Heart right ventricle (tissue), 16 donors: ENCODE measurements at regions not wholly inside any gene's neighbourhood (a gene's known extent, or its start where the extent isn't known, plus 50 kb on each side); places are given as distances from the start of the nearest gene placed in this dataset.

ENCODE experiments used
- ATAC-seq, 8 donors: fragments of 200-7000 bp; cut with Tn5 transposase; one replicate each; pipeline ENCODE4 v1.9.1; 2020; ENCODE audit warnings: mild to moderate bottlenecking in 8 of 8, moderate library complexity in 8 of 8, moderate number of reproducible peaks in 1 of 8
- DNase-seq, 2 donors: peaks; one replicate each; pipeline ENCODE4 v3.0.0-alpha.2; 2020
- H3K27ac ChIP-seq, 10 donors: fragments of 200-600 bp; sonication (generic) in 2 of 10; one replicate each; pipeline versions ENCODE4 v1.5.0 to v1.8.0; 2020 to 2022; ENCODE audit warnings: mild to moderate bottlenecking in 3 of 10
- H3K27me3 ChIP-seq, 7 donors: fragments of 200-600 bp; one replicate each; pipeline ENCODE4 v1.8.0; 2021 to 2022; ENCODE audit warnings: mild to moderate bottlenecking in 2 of 7
- H3K36me3 ChIP-seq, 9 donors: fragments of 200-600 bp; sonication (generic) in 1 of 9; one replicate each; pipeline versions ENCODE4 v1.5.0 to v1.8.0; 2020 to 2022; ENCODE audit warnings: mild to moderate bottlenecking in 2 of 9
- H3K4me1 ChIP-seq, 9 donors: fragments of 200-600 bp; sonication (generic) in 1 of 9; one replicate each; pipeline versions ENCODE4 v1.5.0 to v1.8.0; 2020 to 2022; ENCODE audit warnings: mild to moderate bottlenecking in 4 of 9
- H3K4me3 ChIP-seq, 10 donors: fragments of 200-600 bp; sonication (generic) in 2 of 10; one replicate each; pipeline versions ENCODE4 v1.5.0 to v1.8.0; 2020 to 2022; ENCODE audit warnings: mild to moderate bottlenecking in 7 of 10, moderate library complexity in 2 of 10
- H3K9me3 ChIP-seq, 11 donors: fragments of 200-600 bp in 10 of 11; sonication (generic) in 2 of 11; one replicate each; pipeline versions ENCODE4 v1.5.0 to v1.8.0; 2013 to 2022; ENCODE audit warnings: mild to moderate bottlenecking in 2 of 11, control low read depth in 1 of 11, moderate library complexity in 1 of 11
- CTCF ChIP-seq, 9 donors: fragments of 200-600 bp; sonication (generic) in 2 of 9; IDR thresholded peaks; one replicate each; pipeline versions ENCODE4 v1.5.0 to v1.8.0; 2021 to 2022; ENCODE audit warnings: antibody characterized with exemption in 9 of 9, mild to moderate bottlenecking in 5 of 9, moderate library complexity in 1 of 9
- WGBS, 2 donors: extraction: QIAGEN DNeasy Blood & Tissue Kit; methylation state at CpG; one replicate each; pipeline ENCODE4 v1.1.7; 2013; ENCODE audit warnings: inconsistent platforms in 1 of 2; 5-methylcytosine and 5-hydroxymethylcytosine counted together
- intact Hi-C, 10 donors: fragments of 100-400 bp; cut with DNase I; formaldehyde crosslinking; loops; one replicate each; pipeline versions ENCODE4 v1.11.1 to v1.14.2; 2022
- donor health status: Arrhythmogenic right ventricular cardiomyopathy.
- donor health status: ischemic (EF 13 %, LVEDD 7.1; RV severe dilation, severe dysfunction).
- donor health status: healthy with polysubstance abuse.
- donor health status: DM: no; HTN: yes; CAD: no.
- donor health status: DM: no; HTN: no; CAD: no.
- donor health status: ischemic (EF 25% LVEDD 6.9; RV normal size, moderate dysfunction).
- donor health status: ischemic (EF 25% LVEDD 5.7; RV mildly dilated, moderate dysfunction).
- donor health status: healthy.
- donor health status: DM: yes; HTN: yes; CAD: no.
- donor health status: Ischemic cardiomyopathy.
- donor health status: ischemic (EF 35%, LVEDD 5.7; RV mildly dilated, moderate dysfunction).
- donor health status: nonischemic (EF 11% LVEDD 7.7; RV severe dilation, severe dysfunction).
- donor health status: DM: yes; HTN: yes; CAD: no.
- donor health status: PGD.
- donor health status: ischemic (EF 29% LVEDD 5.4; RV normal size, mild dysfunction).
- donor health status: nonischemic (EF 23%, LVEDD 6.1; RV moderate dilation, normal function).

DNA sequence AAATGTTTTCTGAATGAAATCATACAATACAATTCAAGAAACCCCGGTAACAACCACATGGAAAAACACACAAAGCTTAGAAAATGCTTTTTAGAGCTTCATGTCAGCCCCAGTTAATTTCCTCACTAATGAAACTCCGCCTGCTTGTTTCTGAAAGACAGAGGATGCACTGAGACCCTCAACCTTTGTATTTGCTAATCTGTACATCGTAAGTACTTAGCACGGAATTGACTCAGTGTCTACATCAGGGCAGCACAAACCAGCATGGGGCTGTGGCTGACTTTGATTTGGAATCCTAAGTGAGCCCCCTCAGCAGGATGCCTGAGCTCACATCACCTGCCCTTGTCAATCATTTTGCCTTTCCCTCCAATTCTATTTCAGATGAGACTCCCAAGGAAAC, 499.1 kb upstream of the MPDZ start:
- no peak for ATAC-seq

DNA sequence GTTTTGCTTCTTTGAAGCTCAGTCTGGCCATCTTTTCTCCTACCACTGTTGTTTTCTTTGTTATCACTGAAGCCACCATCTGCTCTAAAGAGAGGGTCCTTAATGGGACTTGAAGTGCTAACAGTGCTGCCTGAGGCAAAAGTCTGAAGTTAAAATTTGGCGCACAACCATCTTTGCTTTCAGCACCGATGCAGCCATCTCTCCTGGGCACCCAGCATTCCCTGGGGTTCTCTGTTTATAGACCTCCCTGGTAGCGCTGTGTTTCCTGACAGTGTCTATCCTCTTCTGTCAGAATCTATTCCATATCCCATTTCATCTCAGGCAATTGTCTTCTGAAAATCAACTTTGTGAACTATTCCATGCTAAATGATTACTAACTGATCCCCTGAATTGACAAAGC, 491.5 kb upstream of the MPDZ start:
- WGBS, 2 donors = 76 to 80% methylated on average over 3 of the region's 3 CpGs
- no peak overlapping the region for H3K27ac ChIP-seq
- no peaks in the 10 kb centered on the region for H3K36me3 ChIP-seq
- no peaks in the 10 kb centered on the region for H3K4me1 ChIP-seq
- H3K9me3 ChIP-seq = no peaks in the 10 kb centered on the region
- intact Hi-C loops = loop anchor here in 2 of 10 donors (10.0 kb wide), 2 partner anchors 56 to 554 kb away; no protein-coding TSS in a partner anchor
- no peaks in the 10 kb centered on the region for H3K27me3 ChIP-seq
- DNase-seq = no peak
- TF ChIP-seq CTCF (IDR thresholded peaks at IDR 0.05) = no peak
- H3K4me3 ChIP-seq = no peak overlapping the region
- no peak for ATAC-seq

More for the DNA sequence above, 499.1 kb upstream of the MPDZ start:
- no peak overlapping the region for H3K4me3 ChIP-seq
- DNase-seq = no peak
- intact Hi-C loops = loop anchor here in 2 of 10 donors (10.0 kb wide), 2 partner anchors 64 to 546 kb away; no protein-coding TSS in a partner anchor
- no peaks in the 10 kb centered on the region for H3K27me3 ChIP-seq
- peaks cover 0 to 16% (median 5%) of the 10 kb centered on the region in 9 donors for H3K4me1 ChIP-seq
- no peaks in the 10 kb centered on the region for H3K36me3 ChIP-seq
- no peak overlapping the region for H3K27ac ChIP-seq
- H3K9me3 ChIP-seq = no peaks in the 10 kb centered on the region
- TF ChIP-seq CTCF (IDR thresholded peaks at IDR 0.05) = no peak
- WGBS, 2 donors = 53 to 65% methylated on average over 4 of the region's 4 CpGs

GRCh38 chr9:13769641-13770040, 490.1 kb upstream of the MPDZ start:
- no peak overlapping the region for H3K27ac ChIP-seq
- DNase-seq (no peak), ATAC-seq (no peak)
- no peaks in the 10 kb centered on the region for H3K27me3 ChIP-seq
- no peaks in the 10 kb centered on the region for H3K4me1 ChIP-seq
- no peak overlapping the region for H3K4me3 ChIP-seq
- 90 to 98% methylated on average over 1 of the region's 1 CpG for WGBS, 2 donors
- intact Hi-C loops = loop anchor here in 2 of 10 donors (10.0 kb wide), 2 partner anchors 55 to 555 kb away; no protein-coding TSS in a partner anchor
- no peaks in the 10 kb centered on the region for H3K36me3 ChIP-seq
- no peaks in the 10 kb centered on the region for H3K9me3 ChIP-seq
- TF ChIP-seq CTCF (IDR thresholded peaks at IDR 0.05) = no peak

DNA sequence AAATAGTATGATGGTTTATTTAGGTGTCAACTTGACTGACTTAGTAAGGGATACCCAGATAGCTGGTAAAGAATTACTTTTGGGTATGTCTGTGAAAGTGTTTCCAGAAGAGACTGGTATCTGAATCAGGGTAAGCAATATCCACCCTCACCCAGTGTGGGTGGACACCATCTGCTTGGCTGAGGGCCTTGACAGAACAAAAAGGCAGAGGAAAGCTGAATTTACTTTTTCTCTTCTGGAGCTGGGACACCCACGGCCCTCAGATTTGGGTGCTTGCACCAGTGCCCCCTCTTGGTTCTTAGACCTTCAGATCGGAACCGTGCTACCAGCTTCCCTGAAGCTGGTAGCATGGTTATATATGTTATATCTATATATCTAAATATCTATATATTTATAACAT, 489.5 kb upstream of the MPDZ start:
- H3K4me1 ChIP-seq = no peaks in the 10 kb centered on the region
- H3K4me3 ChIP-seq = no peak overlapping the region
- no peaks in the 10 kb centered on the region for H3K9me3 ChIP-seq
- no peak overlapping the region for H3K27ac ChIP-seq
- intact Hi-C loops = no loop called here
- no peak for DNase-seq
- WGBS, 2 donors = 95 to 98% methylated on average over 3 of the region's 3 CpGs
- H3K36me3 ChIP-seq = no peaks in the 10 kb centered on the region
- no peak for TF ChIP-seq CTCF (IDR thresholded peaks at IDR 0.05)
- no peaks in the 10 kb centered on the region for H3K27me3 ChIP-seq
- ATAC-seq = no peak
